GM13977 (cell line): ENCODE measurements at regions not wholly inside any gene's neighbourhood (a gene's known extent, or its start where the extent isn't known, plus 50 kb on each side); places are given as distances from the start of the nearest gene placed in this dataset.

Source experiments
- DNase-seq: peaks from one replicate; pipeline ENCODE4 v3.0.0; 2012; ENCODE audit warnings: low spot score
- in situ Hi-C: fragments of 300-500 bp; cut with MboI; formaldehyde crosslinking; loops from one replicate; pipeline ENCODE4 v1.12.0; 2022; ENCODE audit warnings: low sequenced_read_pairs, low pct_unique_long_range_greater_than_20kb, mixed read lengths, inconsistent platforms; ENCODE audit not compliant: unreplicated experiment
- TF ChIP-seq, protein P1 (sequence below): IDR thresholded peaks from 2 replicates; pipeline ENCODE4 v1.5.1; 2012; ENCODE audit warnings: mild to moderate bottlenecking, control low read depth; ENCODE audit not compliant: insufficient read depth; ENCODE audit errors: extremely low read depth, missing control alignments

DNA sequence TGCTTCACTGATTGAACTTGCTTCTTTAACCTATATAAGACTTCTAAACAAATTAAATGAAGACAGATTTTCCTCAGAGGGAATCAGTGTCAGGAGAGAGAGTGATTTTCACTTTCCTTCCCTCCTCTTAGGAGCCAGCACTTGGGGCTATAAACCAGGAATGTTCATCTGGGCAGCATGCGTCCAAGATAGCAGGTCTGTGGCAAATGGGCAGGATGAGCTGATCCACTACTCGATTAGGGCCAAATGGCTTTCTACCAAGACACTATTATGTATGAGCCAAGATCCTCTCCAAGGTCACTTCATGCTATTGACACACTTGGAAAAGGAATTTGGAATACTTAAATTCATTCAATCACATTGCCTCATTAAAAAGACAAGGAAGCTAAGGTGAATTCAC lies 203.9 kb upstream of the GRID2 start:
- in situ Hi-C loops: no loop called here
- no peak for DNase-seq
- TF ChIP-seq, protein P1, sequence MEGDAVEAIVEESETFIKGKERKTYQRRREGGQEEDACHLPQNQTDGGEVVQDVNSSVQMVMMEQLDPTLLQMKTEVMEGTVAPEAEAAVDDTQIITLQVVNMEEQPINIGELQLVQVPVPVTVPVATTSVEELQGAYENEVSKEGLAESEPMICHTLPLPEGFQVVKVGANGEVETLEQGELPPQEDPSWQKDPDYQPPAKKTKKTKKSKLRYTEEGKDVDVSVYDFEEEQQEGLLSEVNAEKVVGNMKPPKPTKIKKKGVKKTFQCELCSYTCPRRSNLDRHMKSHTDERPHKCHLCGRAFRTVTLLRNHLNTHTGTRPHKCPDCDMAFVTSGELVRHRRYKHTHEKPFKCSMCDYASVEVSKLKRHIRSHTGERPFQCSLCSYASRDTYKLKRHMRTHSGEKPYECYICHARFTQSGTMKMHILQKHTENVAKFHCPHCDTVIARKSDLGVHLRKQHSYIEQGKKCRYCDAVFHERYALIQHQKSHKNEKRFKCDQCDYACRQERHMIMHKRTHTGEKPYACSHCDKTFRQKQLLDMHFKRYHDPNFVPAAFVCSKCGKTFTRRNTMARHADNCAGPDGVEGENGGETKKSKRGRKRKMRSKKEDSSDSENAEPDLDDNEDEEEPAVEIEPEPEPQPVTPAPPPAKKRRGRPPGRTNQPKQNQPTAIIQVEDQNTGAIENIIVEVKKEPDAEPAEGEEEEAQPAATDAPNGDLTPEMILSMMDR: no peak

GRCh38 chr4:92100975-92101374 lies 202.8 kb upstream of the GRID2 start:
- TF ChIP-seq, protein P1: no peak
- DNase-seq: no peak
- in situ Hi-C loops: no loop called here

GRCh38 chr4:92101737-92102172 lies 202.0 kb upstream of the GRID2 start:
- in situ Hi-C loops: no loop called here
- DNase-seq: no peak
- TF ChIP-seq, protein P1: no peak

DNA sequence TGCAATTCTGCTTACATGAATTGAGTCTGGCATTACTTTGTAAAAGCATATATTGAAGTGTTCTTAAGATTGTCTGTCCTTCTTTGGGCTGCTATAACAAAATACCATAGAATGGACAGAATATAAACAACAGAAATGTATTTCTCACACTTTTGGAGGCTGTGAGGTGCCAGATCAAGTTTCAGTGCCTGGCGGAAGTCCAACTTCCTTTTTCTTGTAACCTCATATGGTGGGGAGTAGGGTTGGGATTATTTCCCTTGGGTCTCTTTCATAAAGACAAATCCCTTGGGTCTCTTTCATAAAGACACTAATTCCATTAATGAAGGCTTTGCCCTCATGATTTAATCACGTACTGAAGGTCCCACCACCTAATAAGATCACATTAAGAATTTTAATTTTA lies 199.3 kb upstream of the GRID2 start:
- TF ChIP-seq, protein P1: no peak
- DNase-seq: no peak
- in situ Hi-C loops: no loop called here

DNA sequence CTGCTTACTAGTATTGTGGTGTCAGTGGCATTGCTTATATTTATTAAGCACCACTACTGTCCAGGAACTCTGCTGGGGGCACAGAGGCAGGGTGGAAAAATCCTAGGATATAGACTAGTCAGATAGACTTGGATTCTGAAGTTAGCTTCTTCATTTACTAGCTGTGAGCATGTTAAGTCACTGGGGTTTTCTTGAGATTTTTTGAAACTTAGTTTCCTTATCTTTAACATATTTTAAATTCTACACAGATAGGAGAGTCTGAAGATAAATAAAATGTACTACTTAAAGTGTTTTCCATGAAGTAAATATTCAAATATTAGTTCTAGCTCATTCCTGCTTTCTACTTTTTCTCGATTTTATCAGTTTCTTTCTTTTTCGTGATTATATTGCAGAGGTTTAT lies 196.9 kb upstream of the GRID2 start:
- DNase-seq: no peak
- in situ Hi-C loops: no loop called here
- TF ChIP-seq, protein P1: no peak

DNA sequence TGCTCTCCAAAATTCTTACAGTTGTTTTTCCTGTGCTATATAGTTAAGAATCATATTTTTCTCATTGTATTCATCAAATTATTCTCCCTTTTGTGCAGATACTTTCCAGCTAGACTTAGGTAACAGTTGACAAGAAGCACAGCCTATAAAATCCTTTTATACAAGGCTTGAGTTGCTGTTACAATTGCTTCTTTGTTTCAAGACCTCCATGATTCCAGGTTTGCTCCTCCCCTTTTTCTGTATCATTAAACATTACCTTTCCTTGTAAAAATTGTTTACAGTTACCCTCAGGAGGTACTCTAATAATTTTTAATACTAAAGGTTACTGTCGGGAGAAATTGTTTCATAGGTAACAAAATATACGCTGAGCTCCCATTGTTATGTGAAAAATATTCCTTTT lies 192.3 kb upstream of the GRID2 start:
- no peak for DNase-seq
- TF ChIP-seq, protein P1: no peak
- in situ Hi-C loops: no loop called here

GRCh38 chr4:92112805-92113204 lies 191.0 kb upstream of the GRID2 start:
- no peak for DNase-seq
- in situ Hi-C loops: no loop called here
- TF ChIP-seq, protein P1: no peak
